Muscle of leg (tissue), 3 donors: ENCODE measurements at regions not wholly inside any gene's neighbourhood (a gene's known extent, or its start where the extent isn't known, plus 50 kb on each side); places are given as distances from the start of the nearest gene placed in this dataset.

ENCODE experiments used
- DNase-seq: peaks from one replicate; pipeline ENCODE4 v3.0.0; 2013
- H3K27ac ChIP-seq: one replicate; pipeline ENCODE4 v1.5.1; 2013; ENCODE audit warnings: mild to moderate bottlenecking, low read length, control low read depth
- H3K27me3 ChIP-seq: one replicate; pipeline ENCODE4 v1.6.1; 2013; ENCODE audit warnings: low read length; ENCODE audit not compliant: control insufficient read depth, insufficient read depth
- H3K36me3 ChIP-seq: one replicate; pipeline ENCODE4 v1.6.1; 2013; ENCODE audit warnings: low read length; ENCODE audit not compliant: control insufficient read depth, insufficient read depth
- H3K4me1 ChIP-seq: one replicate; pipeline ENCODE4 v1.6.1; 2013; ENCODE audit warnings: low read length; ENCODE audit not compliant: control insufficient read depth, insufficient read depth
- H3K4me3 ChIP-seq: one replicate; pipeline ENCODE4 v1.5.1; 2013; ENCODE audit warnings: low read length, control low read depth
- H3K9me3 ChIP-seq: replicated peaks from 2 replicates; pipeline ENCODE4 v1.6.1; 2013; ENCODE audit warnings: low read depth, low read length; ENCODE audit not compliant: control insufficient read depth
- WGBS: methylation state at CpG from one replicate; pipeline ENCODE4 v1.1.5; 2013; ENCODE audit warnings: missing lambda C conversion rate; ENCODE audit not compliant: insufficient coverage; 5-methylcytosine and 5-hydroxymethylcytosine counted together

DNA sequence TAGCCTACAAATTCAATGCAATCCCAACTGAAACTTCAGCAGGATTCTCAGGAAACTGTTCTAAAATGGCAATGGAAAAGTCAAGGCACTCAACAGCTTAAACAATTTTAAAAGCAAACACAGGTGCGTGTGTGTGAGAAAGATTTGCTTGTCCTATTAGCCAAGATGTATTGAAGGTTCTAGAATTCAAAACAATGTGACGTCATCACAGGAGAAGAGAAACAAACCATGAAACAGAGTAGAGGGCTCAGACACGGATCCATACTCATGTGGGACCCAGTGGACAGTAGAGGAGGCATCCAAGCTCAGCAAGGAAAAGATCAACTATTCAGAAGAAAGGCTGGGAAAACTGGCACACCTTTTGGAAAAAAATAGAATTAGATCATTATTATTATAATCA, 152.8 kb upstream of the DHRS4 start:
- no peak for DNase-seq
- no CpG with 5 or more reads among the region's 3 CpGs for WGBS
- no peak overlapping the region for H3K27ac ChIP-seq
- no peaks in the 10 kb centered on the region for H3K9me3 ChIP-seq
- no peaks in the 10 kb centered on the region for H3K27me3 ChIP-seq
- no peak overlapping the region for H3K4me3 ChIP-seq
- no peaks in the 10 kb centered on the region for H3K4me1 ChIP-seq
- H3K36me3 ChIP-seq = no peaks in the 10 kb centered on the region

DNA sequence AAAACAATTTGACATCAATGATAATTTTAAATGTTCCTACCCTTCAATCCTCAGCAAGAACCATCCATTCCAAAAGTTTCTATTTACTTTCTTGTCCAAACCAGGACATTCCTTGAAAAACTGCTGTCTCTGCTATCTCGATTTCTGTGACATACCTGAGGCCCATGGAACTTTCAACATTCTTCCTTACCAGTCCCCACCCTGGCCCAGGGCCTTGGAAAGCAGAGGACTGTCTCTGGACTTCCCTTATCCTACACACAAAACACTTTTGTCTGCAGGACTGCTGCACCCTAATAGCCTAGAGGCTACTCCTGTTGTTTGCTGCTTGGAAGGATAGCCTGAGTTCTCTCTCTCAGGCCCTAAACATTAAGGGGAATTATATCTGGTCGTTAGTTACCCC, 151.8 kb upstream of the DHRS4 start:
- Histone ChIP-seq H3K36me3 (no peaks in the 10 kb centered on the region), H3K4me3 (no peak overlapping the region), H3K27ac (no peak overlapping the region), H3K4me1 (no peaks in the 10 kb centered on the region), H3K27me3 (no peaks in the 10 kb centered on the region), H3K9me3 (no peaks in the 10 kb centered on the region)
- DNase-seq = no peak
- WGBS = 75% methylated on average over 1 of the region's 2 CpGs

DNA sequence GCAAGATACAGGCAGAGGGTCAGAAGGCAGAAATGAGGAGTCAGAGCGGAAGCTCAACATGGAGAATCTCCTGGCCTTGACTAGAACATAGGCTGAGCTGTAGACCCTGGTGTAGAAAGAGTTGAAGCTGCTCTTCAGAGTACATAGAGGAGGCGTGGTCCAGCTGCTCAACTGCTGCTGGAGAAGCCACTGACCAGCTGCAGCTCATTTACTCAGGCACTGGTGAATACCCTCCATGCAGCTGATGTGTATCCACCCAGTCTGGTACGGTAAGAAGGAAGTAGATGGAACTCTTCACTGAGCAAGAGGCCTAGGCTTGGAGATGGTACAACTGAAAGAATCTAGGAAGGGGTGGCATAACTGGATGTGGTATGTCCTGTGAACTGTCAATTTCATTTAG, 148.8 kb upstream of the DHRS4 start:
- Histone ChIP-seq H3K4me1 (no peaks in the 10 kb centered on the region), H3K36me3 (no peaks in the 10 kb centered on the region), H3K27me3 (no peaks in the 10 kb centered on the region), H3K9me3 (no peaks in the 10 kb centered on the region), H3K4me3 (no peak overlapping the region), H3K27ac (no peak overlapping the region)
- DNase-seq = no peak
- WGBS = 83% methylated on average over 3 of the region's 3 CpGs

DNA sequence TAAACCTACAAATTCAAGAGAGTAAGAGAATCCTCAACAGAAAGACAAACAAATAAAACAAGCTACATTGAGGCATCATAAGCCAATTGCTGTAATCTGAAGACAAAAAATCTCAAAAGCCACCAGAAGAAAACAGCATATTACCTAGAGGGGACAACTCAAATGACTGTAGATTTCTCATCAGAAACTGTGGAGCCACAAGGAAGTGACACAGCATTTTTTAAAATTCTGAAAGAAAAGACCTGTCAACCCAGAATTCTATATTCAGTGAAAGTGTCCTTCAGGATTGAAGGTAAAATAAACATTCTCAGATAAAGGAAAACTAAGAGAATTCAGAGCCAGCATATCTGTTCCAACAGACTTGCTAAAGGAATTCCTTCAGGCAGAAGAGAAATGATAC, 147.8 kb upstream of the DHRS4 start:
- no peaks in the 10 kb centered on the region for H3K27me3 ChIP-seq
- DNase-seq = no peak

DNA sequence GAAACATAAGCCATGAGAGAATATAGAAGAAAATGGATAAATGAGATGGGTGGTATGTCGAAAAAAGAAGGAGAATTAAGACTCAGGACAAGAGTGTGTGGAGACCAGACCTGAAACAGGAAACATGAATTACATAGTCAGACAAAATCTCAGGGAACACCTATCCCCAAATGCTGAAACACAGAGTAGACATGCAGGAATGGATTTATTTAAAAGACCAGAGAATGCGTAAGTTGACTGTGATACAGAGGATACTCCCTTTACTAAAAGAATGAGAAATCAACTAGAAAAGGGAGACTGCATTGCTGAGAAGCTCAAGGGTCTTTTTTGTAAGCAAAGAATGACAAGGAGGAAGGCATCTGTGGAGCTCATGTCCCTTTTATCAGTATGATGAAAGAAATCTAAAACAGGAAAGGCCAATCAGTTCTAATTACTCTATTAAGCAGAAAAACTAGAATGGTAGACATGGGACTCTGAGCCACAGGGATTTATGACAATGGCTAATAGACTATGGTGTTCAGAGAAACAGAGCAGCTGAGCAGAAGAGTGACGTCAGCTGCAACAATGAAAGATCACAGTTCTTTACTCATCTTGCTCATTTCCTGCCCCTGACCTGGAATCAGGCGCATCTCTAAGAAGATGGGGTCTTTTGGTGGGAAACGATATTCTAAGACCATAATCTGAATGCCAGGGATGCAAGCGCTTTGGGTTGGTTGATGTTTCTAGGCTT, 138.9 kb upstream of the DHRS4 start:
- H3K36me3 ChIP-seq = no peaks in the 10 kb centered on the region
- H3K4me3 ChIP-seq = no peak overlapping the region
- peaks cover 6% of the 10 kb centered on the region for H3K9me3 ChIP-seq
- H3K4me1 ChIP-seq = no peaks in the 10 kb centered on the region
- WGBS = 71% methylated on average over 3 of the region's 6 CpGs
- H3K27ac ChIP-seq = no peak overlapping the region
- no peak for DNase-seq
- H3K27me3 ChIP-seq = no peaks in the 10 kb centered on the region

More for the DNA sequence above, 147.8 kb upstream of the DHRS4 start:
- H3K36me3 ChIP-seq = no peaks in the 10 kb centered on the region
- H3K4me1 ChIP-seq = no peaks in the 10 kb centered on the region
- H3K4me3 ChIP-seq = no peak overlapping the region
- H3K27ac ChIP-seq = no peak overlapping the region
- no peaks in the 10 kb centered on the region for H3K9me3 ChIP-seq

DNA sequence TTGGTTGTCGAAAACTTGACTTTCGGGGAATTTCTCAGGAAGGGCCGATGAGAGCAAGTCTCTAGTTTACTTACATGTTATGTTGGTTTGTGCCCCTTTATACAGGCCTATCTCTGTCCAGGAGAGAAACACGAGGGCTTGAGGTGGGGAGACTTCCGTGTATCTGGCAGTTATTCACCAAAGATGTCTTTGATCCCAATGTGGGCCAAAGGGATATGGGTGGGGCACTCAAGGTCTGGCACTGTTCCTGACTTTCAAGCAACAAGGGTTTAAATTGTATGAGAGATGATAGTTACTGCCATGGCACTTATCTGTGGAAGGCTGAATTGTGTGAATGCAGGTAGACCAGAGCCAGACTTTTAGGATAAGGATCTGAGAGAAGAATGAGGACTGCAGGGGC, 137.2 kb upstream of the DHRS4 start:
- DNase-seq = no peak
- Histone ChIP-seq H3K27ac (no peak overlapping the region), H3K9me3 (peaks cover 6% of the 10 kb centered on the region), H3K4me3 (no peak overlapping the region), H3K27me3 (no peaks in the 10 kb centered on the region), H3K36me3 (no peaks in the 10 kb centered on the region), H3K4me1 (no peaks in the 10 kb centered on the region)
- WGBS = 87% methylated on average over 2 of the region's 5 CpGs

DNA sequence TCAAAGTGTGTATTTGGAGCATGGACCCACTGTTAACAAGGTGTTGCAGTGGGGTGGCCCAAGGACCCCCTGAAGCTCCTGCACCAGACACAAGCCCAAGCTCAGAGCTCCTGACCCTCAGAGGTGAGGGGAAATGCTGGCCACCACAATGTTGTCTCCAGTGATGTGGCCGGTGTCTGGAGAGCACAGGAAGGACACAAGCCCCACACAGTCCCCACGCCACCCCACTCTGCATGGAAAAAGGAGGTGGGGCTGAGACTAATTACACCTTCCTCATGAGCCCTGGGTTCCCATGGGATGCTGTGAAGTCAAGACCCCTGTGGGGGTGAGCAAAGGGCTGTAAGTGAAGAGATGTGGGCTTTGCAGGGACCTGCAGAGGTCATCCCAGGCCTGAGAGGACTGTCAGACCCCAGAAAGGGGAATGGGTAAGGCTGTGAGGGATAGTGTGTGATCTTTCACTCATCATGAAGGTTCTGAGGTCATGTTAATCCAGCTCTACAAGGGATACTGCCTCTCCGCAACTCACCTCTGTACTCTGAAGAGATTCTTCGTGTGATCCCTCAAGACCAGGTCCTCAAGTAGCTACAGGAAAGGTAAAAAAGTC, 136.3 kb upstream of the DHRS4 start:
- no CpG with 5 or more reads among the region's 4 CpGs for WGBS
- DNase-seq = no peak
- no peak overlapping the region for H3K4me3 ChIP-seq
- peaks cover 6% of the 10 kb centered on the region for H3K9me3 ChIP-seq
- no peak overlapping the region for H3K27ac ChIP-seq
- no peaks in the 10 kb centered on the region for H3K36me3 ChIP-seq
- H3K27me3 ChIP-seq = no peaks in the 10 kb centered on the region
- no peaks in the 10 kb centered on the region for H3K4me1 ChIP-seq

DNA sequence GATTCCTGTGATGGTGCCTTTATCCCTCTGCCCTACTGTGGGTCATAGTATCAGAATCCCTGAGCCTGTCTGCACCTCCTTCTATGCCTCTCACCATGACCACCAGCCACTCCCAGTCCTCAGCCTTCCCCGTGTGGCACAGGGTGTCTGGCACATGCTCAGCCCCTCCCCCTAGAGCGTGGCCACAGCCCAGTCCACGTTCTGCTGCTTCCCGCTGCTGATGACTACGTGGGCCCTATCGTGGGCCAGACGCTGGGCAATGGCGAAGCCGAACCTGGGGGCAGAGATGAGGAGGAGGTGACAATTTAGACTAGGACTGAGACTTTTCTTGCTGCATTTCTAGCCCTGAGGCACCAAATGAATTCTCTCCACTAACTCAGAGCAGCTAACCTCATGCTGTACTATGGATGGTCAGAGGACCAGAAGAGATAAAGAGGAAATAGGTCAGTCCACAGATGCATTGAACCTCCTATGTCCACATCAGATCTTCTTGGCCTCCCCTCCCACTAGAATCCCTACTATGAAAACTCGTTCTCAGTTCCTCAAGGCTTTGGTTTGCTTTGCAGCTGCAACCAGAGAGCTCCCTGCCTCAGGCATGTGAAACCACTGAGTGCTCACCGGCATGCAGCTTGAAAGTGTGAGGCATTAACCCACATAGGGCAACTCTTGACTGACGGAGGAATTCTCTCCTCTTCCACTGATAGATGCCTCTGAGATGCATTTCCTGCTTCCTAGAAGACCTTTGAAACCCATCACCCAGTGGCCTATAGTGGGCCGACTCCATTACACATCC, 126.3 kb upstream of the DHRS4 start:
- Histone ChIP-seq H3K9me3 (no peaks in the 10 kb centered on the region), H3K27ac (no peak overlapping the region), H3K27me3 (no peaks in the 10 kb centered on the region), H3K4me3 (no peak overlapping the region), H3K36me3 (no peaks in the 10 kb centered on the region), H3K4me1 (no peaks in the 10 kb centered on the region)
- no peak for DNase-seq
- WGBS = 71% methylated on average over 3 of the region's 13 CpGs

DNA sequence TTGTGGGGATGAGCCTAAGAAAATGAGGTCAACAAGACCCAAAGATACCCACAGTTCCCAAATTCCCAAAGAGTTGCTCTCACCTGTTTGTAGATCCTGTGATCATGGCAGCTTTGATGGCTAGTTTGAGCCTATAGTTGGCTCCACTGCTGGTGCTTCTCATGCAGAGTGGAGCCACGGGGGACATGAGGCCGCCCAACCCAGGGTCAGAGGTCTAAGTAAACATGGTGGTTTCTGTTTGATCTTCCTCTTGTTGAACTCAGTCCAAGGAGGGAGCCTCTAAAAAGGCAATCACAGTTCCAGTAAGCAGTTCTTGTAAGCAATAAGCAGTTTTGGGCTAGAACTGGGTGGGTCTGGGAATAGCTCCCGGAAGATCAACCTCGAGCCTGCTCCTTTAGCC, 125.6 kb upstream of the DHRS4 start:
- Histone ChIP-seq H3K27me3 (no peaks in the 10 kb centered on the region), H3K4me3 (no peak overlapping the region), H3K4me1 (no peaks in the 10 kb centered on the region), H3K9me3 (no peaks in the 10 kb centered on the region), H3K27ac (no peak overlapping the region), H3K36me3 (no peaks in the 10 kb centered on the region)
- WGBS = 33% methylated on average over 2 of the region's 4 CpGs
- no peak for DNase-seq

DNA sequence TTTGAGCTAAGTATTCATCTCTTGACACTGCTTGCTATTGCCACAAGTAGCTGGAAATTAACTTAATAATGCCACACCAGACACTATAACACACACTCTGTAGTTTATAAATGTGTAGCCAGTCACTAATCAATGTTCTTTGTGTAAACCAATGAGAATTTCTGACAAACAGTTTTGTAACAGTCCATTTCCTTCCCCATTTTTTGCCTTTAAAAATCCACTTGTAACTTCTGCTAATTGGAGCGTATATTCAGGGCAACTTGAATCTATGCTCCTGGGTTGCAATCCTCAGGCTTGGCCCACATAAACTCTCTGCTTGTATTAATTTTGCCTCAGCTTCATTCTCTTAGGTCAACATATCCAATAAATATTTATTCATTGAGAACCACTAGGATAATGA, 125.0 kb upstream of the DHRS4 start:
- WGBS = 100% methylated on average over 1 of the region's 1 CpG
- Histone ChIP-seq H3K27me3 (no peaks in the 10 kb centered on the region), H3K9me3 (no peaks in the 10 kb centered on the region), H3K4me1 (no peaks in the 10 kb centered on the region), H3K27ac (no peak overlapping the region), H3K4me3 (no peak overlapping the region), H3K36me3 (no peaks in the 10 kb centered on the region)
- DNase-seq = peak; percentile 16
